K562 (cell line): ENCODE measurements at regions not wholly inside any gene's neighbourhood (a gene's known extent, or its start where the extent isn't known, plus 50 kb on each side); places are given as distances from the start of the nearest gene placed in this dataset.
A peak's percentile ranks its signal among the peaks of the same experiment; 100 is the strongest.

Experiments
- ATAC-seq: fragments of 200-7000 bp; cut with Tn5 transposase; 3 replicates; pipeline ENCODE4 v1.9.1; 2020; ENCODE audit warnings: moderate library complexity
- BruUV-seq: library from RNA; stranded (reverse); fragments of 400-500 nt; replicated peaks from 2 replicates; lab custom pipeline; 2021; lab: Mats Ljungman, UMichigan
- CTCF ChIA-PET: fragments of 300-600 bp; formaldehyde crosslinking; extraction: SDS; loops from one replicate; lab custom pipeline; 2021; ENCODE audit warnings: low intra/inter-chr PET ratio; lab: Yijun Ruan, JAX
- POLR2A ChIA-PET: fragments of 300-600, 350-650 bp; sonication (Branson Sonifier 250); formaldehyde crosslinking; extraction: SDS; loops from one replicate; lab custom pipeline; 2021; ENCODE audit warnings: antibody characterized with exemption, inconsistent platforms; lab: Yijun Ruan, JAX
- DNase-seq, 4 experiments: peaks; one replicate each; pipeline versions ENCODE4 v3.0.0 to v3.0.0-alpha.2; 2011 to 2018; ENCODE audit warnings: low spot score in 3 of 4, mixed read lengths in 3 of 4; ENCODE audit errors: extremely low read depth in 1 of 4
- FAIRE-seq: peaks from 2 replicates; lab custom pipeline; 2011; peaks lifted over from hg19 to GRCh38; lab: Jason Lieb, UNC
- H2AFZ ChIP-seq: 2 replicates; pipeline ENCODE4 v1.6.0; 2011; ENCODE audit warnings: low read depth, low read length, control low read depth, inconsistent platforms
- H3K27ac ChIP-seq: fragments of 200-600 bp; 3 replicates; pipeline ENCODE4 v1.8.0; 2011; ENCODE audit warnings: low read depth, mild to moderate bottlenecking, control low read depth, inconsistent platforms, low read length, moderate library complexity, mixed read lengths; ENCODE audit errors: extremely low read depth
- H3K27me3 ChIP-seq, 2 experiments: fragments of 300-600 bp in 1 of 2; 2 replicates in 1 of 2; 3 replicates in 1 of 2; pipeline versions ENCODE4 v1.6.0 to v1.8.0; 2011; ENCODE audit warnings: inconsistent platforms in 2 of 2, low read length in 2 of 2, mild to moderate bottlenecking in 1 of 2, mixed read lengths in 1 of 2, moderate library complexity in 1 of 2; ENCODE audit not compliant: control insufficient read depth in 2 of 2, insufficient read depth in 2 of 2
- H3K36me3 ChIP-seq: fragments of 300-600 bp; 3 replicates; pipeline ENCODE4 v1.8.0; 2011; ENCODE audit warnings: mild to moderate bottlenecking, low read length, inconsistent platforms; ENCODE audit not compliant: control insufficient read depth, insufficient read depth
- H3K4me1 ChIP-seq, 2 experiments: fragments of 200-600 bp in 1 of 2; replicated peaks in 1 of 2; 2 replicates in 1 of 2; 3 replicates in 1 of 2; pipeline versions ENCODE4 v1.5.1 to v1.8.0; 2011; ENCODE audit warnings: inconsistent platforms in 2 of 2, low read length in 2 of 2, mild to moderate bottlenecking in 1 of 2, mixed read lengths in 1 of 2, moderate library complexity in 1 of 2; ENCODE audit not compliant: control insufficient read depth in 2 of 2, insufficient read depth in 2 of 2
- H3K4me2 ChIP-seq: 2 replicates; pipeline ENCODE4 v1.6.1; 2011; ENCODE audit warnings: low read length, control low read depth, inconsistent platforms, mixed read lengths; ENCODE audit not compliant: insufficient read depth
- H3K4me3 ChIP-seq: fragments of 200-600 bp; sonication (generic), shearing (Covaris generic); 2 replicates; pipeline ENCODE4 v1.5.1; 2016; ENCODE audit warnings: control low read depth, inconsistent platforms
- H3K79me2 ChIP-seq: fragments of 200-600 bp; 3 replicates; pipeline ENCODE4 v1.8.0; 2011; ENCODE audit warnings: low read length, inconsistent platforms; ENCODE audit not compliant: control insufficient read depth, insufficient read depth
- H3K9ac ChIP-seq, 2 experiments: 2 replicates each; pipeline versions ENCODE4 v1.6.0 to v1.6.1; 2011; ENCODE audit warnings: low read depth in 2 of 2, low read length in 2 of 2, control low read depth in 1 of 2, inconsistent platforms in 1 of 2, mild to moderate bottlenecking in 1 of 2, mixed read lengths in 1 of 2; ENCODE audit not compliant: insufficient read depth in 1 of 2
- H3K9me1 ChIP-seq: one replicate; pipeline ENCODE4 v1.6.0; 2011; ENCODE audit warnings: inconsistent platforms, mild to moderate bottlenecking, low read length, moderate library complexity; ENCODE audit not compliant: control insufficient read depth, insufficient read depth
- H3K9me3 ChIP-seq: replicated peaks from 2 replicates; pipeline ENCODE4 v1.5.1; 2011; ENCODE audit warnings: low read depth, low read length, inconsistent platforms; ENCODE audit not compliant: control insufficient read depth, insufficient read depth
- H4K20me1 ChIP-seq: replicated peaks from 2 replicates; pipeline ENCODE4 v1.6.1; 2011; ENCODE audit warnings: low read length, inconsistent platforms, mixed read lengths; ENCODE audit not compliant: control insufficient read depth, insufficient read depth
- ARID1B ChIP-seq: fragments of 450-650 bp; IDR thresholded peaks from 2 replicates; pipeline ENCODE4 v1.6.1; 2016; ENCODE audit warnings: antibody characterized with exemption, mild to moderate bottlenecking, inconsistent platforms
- CBX5 ChIP-seq: IDR thresholded peaks from 2 replicates; pipeline ENCODE4 v1.6.1; 2014; ENCODE audit warnings: low read depth, borderline replicate concordance
- CTBP1 ChIP-seq: fragments of 450-650 bp; IDR thresholded peaks from 2 replicates; pipeline ENCODE4 v1.6.1; 2016; ENCODE audit warnings: borderline replicate concordance
- EGR1 ChIP-seq: fragments of 450-650 bp; conservative IDR thresholded peaks from 2 replicates; pipeline ENCODE4 v1.6.1; 2017; ENCODE audit warnings: mild to moderate bottlenecking
- MAFK ChIP-seq: IDR thresholded peaks from 2 replicates; pipeline ENCODE4 v1.6.1; 2011; ENCODE audit warnings: low read length, improper control_type of control experiment
- MTA1 ChIP-seq: fragments of 450-650 bp; IDR thresholded peaks from 2 replicates; pipeline ENCODE4 v1.6.1; 2017; ENCODE audit warnings: borderline replicate concordance
- MTF1 ChIP-seq: fragments of 250-450 bp; sonication (Bioruptor Pico); IDR thresholded peaks from 2 replicates; pipeline ENCODE4 v1.9.0; 2021; ENCODE audit warnings: moderate library complexity, mild to moderate bottlenecking, inconsistent platforms, borderline replicate concordance
- NEUROD1 ChIP-seq: fragments of 150-350 bp; IDR thresholded peaks from 2 replicates; pipeline ENCODE4 v1.6.1; 2014; ENCODE audit warnings: borderline replicate concordance, low read length, low read depth; ENCODE audit not compliant: partially characterized antibody
- NFE2 ChIP-seq: IDR thresholded peaks from 2 replicates; pipeline ENCODE4 v1.6.1; 2014; ENCODE audit warnings: antibody characterized with exemption, low read depth
- NFE2L1 ChIP-seq: fragments of 450-650 bp; IDR thresholded peaks from 2 replicates; pipeline ENCODE4 v1.6.1; 2016; ENCODE audit warnings: missing genetic modification characterization, low read depth, mild to moderate bottlenecking, missing compliant biosample characterization, moderate library complexity, borderline replicate concordance
- NRF1 ChIP-seq, 2 experiments: fragments of 450-650 bp; IDR thresholded peaks in 1 of 2; conservative IDR thresholded peaks in 1 of 2; 2 replicates each; pipeline ENCODE4 v1.6.1; 2014; ENCODE audit warnings: mild to moderate bottlenecking in 2 of 2
- RAD21 ChIP-seq, 2 experiments: fragments of 250-450 bp in 1 of 2; fragments of 450-650 bp in 1 of 2; sonication (Bioruptor Pico) in 1 of 2; formaldehyde crosslinking in 1 of 2; IDR thresholded peaks in 1 of 2; conservative IDR thresholded peaks in 1 of 2; 2 replicates each; pipeline versions ENCODE4 v1.4.0 to v1.8.0; 2020 to 2022; ENCODE audit warnings: mild to moderate bottlenecking in 2 of 2, moderate library complexity in 1 of 2
- SOX6 ChIP-seq: fragments of 450-650 bp; IDR thresholded peaks from 2 replicates; pipeline ENCODE4 v1.6.1; 2014; ENCODE audit warnings: mild to moderate bottlenecking
- TCF3 ChIP-seq: sonication (generic); formaldehyde crosslinking; IDR thresholded peaks from 2 replicates; pipeline ENCODE4 v1.4.0; 2020; ENCODE audit warnings: mild to moderate bottlenecking, missing genetic modification reagents
- TEAD1 ChIP-seq, 2 experiments: fragments of 450-650 bp in 1 of 2; sonication (generic) in 1 of 2; formaldehyde crosslinking; IDR thresholded peaks; 2 replicates each; pipeline versions ENCODE4 v1.4.0 to v1.8.0; 2020 to 2022; ENCODE audit warnings: mild to moderate bottlenecking in 2 of 2, missing genetic modification reagents in 1 of 2
- YY1 ChIP-seq, 3 experiments: IDR thresholded peaks; 2 replicates each; pipeline ENCODE4 v1.6.1; 2011; ENCODE audit warnings: low read length in 2 of 3, mild to moderate bottlenecking in 2 of 3, moderate library complexity in 2 of 3, borderline replicate concordance in 1 of 3, control low read depth in 1 of 3, low read depth in 1 of 3; ENCODE audit not compliant: insufficient read depth in 3 of 3, insufficient replicate concordance in 2 of 3, control insufficient read depth in 1 of 3, insufficient read length in 1 of 3; ENCODE audit errors: extremely low read depth in 1 of 3
- WGBS: fragments of 100-300 bp; shearing (Covaris generic); methylation state at CpG from one replicate; pipeline ENCODE4 v1.1.6; 2016; ENCODE audit warnings: low coverage, mixed read lengths; ENCODE audit not compliant: insufficient coverage; ENCODE audit errors: missing lambda C conversion rate; 5-methylcytosine and 5-hydroxymethylcytosine counted together
- in situ Hi-C: fragments of 300-500 bp; cut with MboI; formaldehyde crosslinking; loops from 4 replicates; pipeline ENCODE4 v1.15.0; 2018; ENCODE audit warnings: inconsistent platforms, mixed read lengths
- intact Hi-C: fragments of 100-400 bp; cut with micrococcal nuclease; formaldehyde crosslinking; loops from 2 replicates; pipeline ENCODE4 v1.14.2; 2022
- TF ChIP-seq, protein P1 (sequence below), 2 experiments: IDR thresholded peaks; 2 replicates each; pipeline ENCODE4 v1.6.1; 2011; ENCODE audit warnings: borderline replicate concordance in 1 of 2, control low read depth in 1 of 2, low read depth in 1 of 2, low read length in 1 of 2, mild to moderate bottlenecking in 1 of 2, mixed read lengths in 1 of 2, moderate library complexity in 1 of 2; ENCODE audit not compliant: insufficient read depth in 1 of 2, insufficient read length in 1 of 2, poor library complexity in 1 of 2, severe bottlenecking in 1 of 2; ENCODE audit errors: extremely low read depth in 1 of 2
- TF ChIP-seq, protein P2 (sequence below): fragments of 450-650 bp; formaldehyde crosslinking; IDR thresholded peaks from 2 replicates; pipeline ENCODE4 v1.4.0; 2022; ENCODE audit warnings: missing genetic modification characterization
- TF ChIP-seq, protein P3 (sequence below): sonication (generic); formaldehyde crosslinking; IDR thresholded peaks from 2 replicates; pipeline ENCODE4 v1.8.0; 2022; ENCODE audit warnings: missing genetic modification reagents, mild to moderate bottlenecking, moderate library complexity, borderline replicate concordance

DNA sequence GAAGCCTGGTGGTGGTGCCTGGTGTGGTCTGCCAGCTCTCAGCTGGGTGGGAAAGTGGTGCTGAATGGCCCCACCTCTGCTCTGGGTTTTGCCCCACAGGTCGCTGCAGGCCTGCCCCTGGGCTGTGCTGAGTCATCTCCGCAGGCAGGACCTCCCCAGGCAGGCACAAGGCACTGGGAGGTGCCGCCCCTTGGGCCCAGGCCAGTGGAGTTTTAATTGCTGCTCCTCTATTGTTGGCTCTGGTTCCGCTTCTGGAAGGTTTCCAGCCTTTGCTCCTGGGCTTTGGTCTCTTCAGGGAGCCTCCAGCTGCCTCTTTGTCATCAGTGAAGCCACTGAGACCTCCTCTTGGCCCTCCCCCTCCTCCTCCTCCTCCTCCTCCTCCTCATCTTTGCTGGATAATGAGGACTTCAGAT, 180.3 kb upstream of the GRB10 start:
- intact Hi-C loops (no loop called here), in situ Hi-C loops (no loop called here)
- no peaks in the 10 kb centered on the region for H4K20me1 ChIP-seq
- no peaks in the 10 kb centered on the region for H3K9me3 ChIP-seq
- H3K4me1 ChIP-seq: peaks cover 13% of the 10 kb centered on the region in 2 experiments; a peak in 4 of 5 replicates
- H3K4me2 ChIP-seq: peak overlapping the region; percentile 29
- no peaks in the 10 kb centered on the region for H3K36me3 ChIP-seq
- no peak overlapping the region for H3K4me3 ChIP-seq
- no peak overlapping the region for H3K27ac ChIP-seq
- H3K79me2 ChIP-seq: no peaks in the 10 kb centered on the region
- no TSS peak for BruUV-seq
- FAIRE-seq: peak; percentile 72
- H3K9ac ChIP-seq: peak overlapping the region in 1 of 2 experiments; percentile 66; a peak in 1 of 4 replicates
- H3K9me1 ChIP-seq: no peaks in the 10 kb centered on the region
- H2AFZ ChIP-seq: peak overlapping the region; percentile 70; the same call in 1 of the 2 replicates
- DNase-seq: peak; percentile 57 to 86 (median 70)
- ChIA-PET CTCF (no interaction called here), POLR2A (interaction anchor here (1.3 kb wide), 1 partner anchor 8 kb away, joined by 4 read pairs; no protein-coding TSS in a partner anchor)
- no peaks in the 10 kb centered on the region for H3K27me3 ChIP-seq
- WGBS: 0% methylated on average over 4 of the region's 4 CpGs
- ATAC-seq: peak; percentile 99
- TF ChIP-seq, protein P1, sequence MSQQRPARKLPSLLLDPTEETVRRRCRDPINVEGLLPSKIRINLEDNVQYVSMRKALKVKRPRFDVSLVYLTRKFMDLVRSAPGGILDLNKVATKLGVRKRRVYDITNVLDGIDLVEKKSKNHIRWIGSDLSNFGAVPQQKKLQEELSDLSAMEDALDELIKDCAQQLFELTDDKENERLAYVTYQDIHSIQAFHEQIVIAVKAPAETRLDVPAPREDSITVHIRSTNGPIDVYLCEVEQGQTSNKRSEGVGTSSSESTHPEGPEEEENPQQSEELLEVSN (IDR thresholded peaks at IDR 0.05; ENCODE audit: borderline replicate concordance in 1 of 2, extremely low read depth in 1 of 2, insufficient read depth in 1 of 2, insufficient read length in 1 of 2, low read depth in 1 of 2, low read length in 1 of 2, poor library complexity in 1 of 2, severe bottlenecking in 1 of 2): peak in 1 of 2 experiments; percentile 43
- TF ChIP-seq CTBP1 (0 out of 2 replicates have a peak, but pooled peaks have one; percentile 23), MTF1 (no peak), MTA1 (no peak), ARID1B (peak; percentile 36), RAD21 (CRISPR knock-in tag; conservative IDR thresholded peaks at IDR 0.05 in 1 of 2, IDR thresholded peaks at IDR 0.05 in 1 of 2) (no peak), NFE2L1 (tag) (peak; percentile 54; the same call in 1 of the 2 replicates), EGR1 (peak; percentile 62), MAFK (peak; percentile 83), YY1 (IDR thresholded peaks at IDR 0.05; ENCODE audit: borderline replicate concordance in 1 of 3, control insufficient read depth in 1 of 3, extremely low read depth in 1 of 3, insufficient read depth in 3 of 3, insufficient read length in 1 of 3, insufficient replicate concordance in 2 of 3, low read depth in 1 of 3, low read length in 2 of 3) (no peak), TCF3 (peak; percentile 16; the same call in 1 of the 2 replicates), CBX5 (no peak), TEAD1 (CRISPR knock-in tag; IDR thresholded peaks at IDR 0.05) (no peak), NEUROD1 (peak; percentile 15), SOX6 (peak; percentile 56; the same call in 1 of the 2 replicates), NFE2 (peak; percentile 97), NRF1 (conservative IDR thresholded peaks at IDR 0.05 in 1 of 2, IDR thresholded peaks at IDR 0.05 in 1 of 2) (0 out of 4 replicates have a peak, but pooled peaks of 1 of the 2 experiments have one; percentile 24)
- TF ChIP-seq, protein P2, sequence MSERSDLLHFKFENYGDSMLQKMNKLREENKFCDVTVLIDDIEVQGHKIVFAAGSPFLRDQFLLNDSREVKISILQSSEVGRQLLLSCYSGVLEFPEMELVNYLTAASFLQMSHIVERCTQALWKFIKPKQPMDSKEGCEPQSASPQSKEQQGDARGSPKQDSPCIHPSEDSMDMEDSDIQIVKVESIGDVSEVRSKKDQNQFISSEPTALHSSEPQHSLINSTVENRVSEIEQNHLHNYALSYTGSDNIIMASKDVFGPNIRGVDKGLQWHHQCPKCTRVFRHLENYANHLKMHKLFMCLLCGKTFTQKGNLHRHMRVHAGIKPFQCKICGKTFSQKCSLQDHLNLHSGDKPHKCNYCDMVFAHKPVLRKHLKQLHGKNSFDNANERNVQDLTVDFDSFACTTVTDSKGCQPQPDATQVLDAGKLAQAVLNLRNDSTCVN (CRISPR knock-in tag): no peak
- TF ChIP-seq, protein P3, sequence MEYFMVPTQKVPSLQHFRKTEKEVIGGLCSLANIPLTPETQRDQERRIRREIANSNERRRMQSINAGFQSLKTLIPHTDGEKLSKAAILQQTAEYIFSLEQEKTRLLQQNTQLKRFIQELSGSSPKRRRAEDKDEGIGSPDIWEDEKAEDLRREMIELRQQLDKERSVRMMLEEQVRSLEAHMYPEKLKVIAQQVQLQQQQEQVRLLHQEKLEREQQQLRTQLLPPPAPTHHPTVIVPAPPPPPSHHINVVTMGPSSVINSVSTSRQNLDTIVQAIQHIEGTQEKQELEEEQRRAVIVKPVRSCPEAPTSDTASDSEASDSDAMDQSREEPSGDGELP (CRISPR knock-in tag): peak; percentile 37; the same call in 1 of the 2 replicates
